Neutrophil (primary cell): ENCODE measurements at regions not wholly inside any gene's neighbourhood (a gene's known extent, or its start where the extent isn't known, plus 50 kb on each side); places are given as distances from the start of the nearest gene placed in this dataset.
"Not testable (repeated sequence)": the region's sequence is repeated elsewhere in the genome, so short reads cannot be mapped to it uniquely, and the experiment has no call there.

ENCODE experiments used
- H3K27ac ChIP-seq: fragments of 200-600 bp; sonication (generic); 2 replicates; pipeline ENCODE4 v1.5.1; 2016; ENCODE audit warnings: mild to moderate bottlenecking, moderate library complexity
- H3K27me3 ChIP-seq: fragments of 200-600 bp; sonication (generic); 2 replicates; pipeline ENCODE4 v1.6.0; 2016; ENCODE audit warnings: mild to moderate bottlenecking
- H3K36me3 ChIP-seq: fragments of 200-600 bp; sonication (generic); 2 replicates; pipeline ENCODE4 v1.5.1; 2017
- H3K4me1 ChIP-seq, 2 experiments: fragments of 200-600 bp in 1 of 2; sonication (generic) in 1 of 2; 1 replicate in 1 of 2; 2 replicates in 1 of 2; pipeline versions ENCODE4 v1.5.1 to v1.6.1; 2013 to 2016; ENCODE audit warnings: low read depth in 1 of 2, low read length in 1 of 2, mild to moderate bottlenecking in 1 of 2, moderate library complexity in 1 of 2; ENCODE audit not compliant: control insufficient read depth in 1 of 2, insufficient read depth in 1 of 2
- H3K4me3 ChIP-seq, 2 experiments: fragments of 200-600 bp in 1 of 2; sonication (generic) in 1 of 2; 1 replicate in 1 of 2; 2 replicates in 1 of 2; pipeline ENCODE4 v1.5.1; 2013 to 2016; ENCODE audit warnings: low read depth in 1 of 2, low read length in 1 of 2, mild to moderate bottlenecking in 1 of 2, moderate library complexity in 1 of 2
- H3K9me3 ChIP-seq: fragments of 200-600 bp; sonication (generic); 2 replicates; pipeline ENCODE4 v1.5.1; 2016
- TF ChIP-seq, protein P1 (sequence below): fragments of 200-600 bp; sonication (generic); IDR thresholded peaks from 2 replicates; pipeline ENCODE4 v1.5.1; 2016; ENCODE audit warnings: antibody characterized with exemption

DNA sequence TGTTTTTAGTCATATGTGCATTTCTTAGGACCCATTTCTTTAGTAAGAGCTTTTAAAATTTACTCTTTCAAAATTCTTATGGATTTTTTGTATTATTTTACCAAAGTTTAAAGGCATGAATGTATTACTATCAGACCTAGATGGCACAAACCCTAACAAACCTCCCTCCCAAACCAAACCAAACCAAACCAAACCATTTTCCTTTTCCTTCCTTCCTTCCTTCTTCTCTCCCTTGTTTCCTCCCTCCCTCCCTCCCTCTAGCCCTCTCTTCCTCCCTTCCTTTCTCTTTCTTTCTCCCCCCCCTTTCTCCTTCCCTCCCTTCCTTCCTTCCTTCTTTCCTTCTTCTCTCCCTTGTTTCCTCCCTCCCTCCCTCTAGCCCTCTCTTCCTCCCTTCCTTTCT, 1001.8 kb upstream of the CITED2 start:
- no peak overlapping the region for H3K27ac ChIP-seq
- H3K4me1 ChIP-seq: peaks cover 11 to 14% of the 10 kb centered on the region in 2 experiments
- no peaks in the 10 kb centered on the region for H3K36me3 ChIP-seq
- H3K4me3 ChIP-seq: no peak overlapping the region
- H3K9me3 ChIP-seq: no peaks in the 10 kb centered on the region
- H3K27me3 ChIP-seq: no peaks in the 10 kb centered on the region
- TF ChIP-seq, protein P1, sequence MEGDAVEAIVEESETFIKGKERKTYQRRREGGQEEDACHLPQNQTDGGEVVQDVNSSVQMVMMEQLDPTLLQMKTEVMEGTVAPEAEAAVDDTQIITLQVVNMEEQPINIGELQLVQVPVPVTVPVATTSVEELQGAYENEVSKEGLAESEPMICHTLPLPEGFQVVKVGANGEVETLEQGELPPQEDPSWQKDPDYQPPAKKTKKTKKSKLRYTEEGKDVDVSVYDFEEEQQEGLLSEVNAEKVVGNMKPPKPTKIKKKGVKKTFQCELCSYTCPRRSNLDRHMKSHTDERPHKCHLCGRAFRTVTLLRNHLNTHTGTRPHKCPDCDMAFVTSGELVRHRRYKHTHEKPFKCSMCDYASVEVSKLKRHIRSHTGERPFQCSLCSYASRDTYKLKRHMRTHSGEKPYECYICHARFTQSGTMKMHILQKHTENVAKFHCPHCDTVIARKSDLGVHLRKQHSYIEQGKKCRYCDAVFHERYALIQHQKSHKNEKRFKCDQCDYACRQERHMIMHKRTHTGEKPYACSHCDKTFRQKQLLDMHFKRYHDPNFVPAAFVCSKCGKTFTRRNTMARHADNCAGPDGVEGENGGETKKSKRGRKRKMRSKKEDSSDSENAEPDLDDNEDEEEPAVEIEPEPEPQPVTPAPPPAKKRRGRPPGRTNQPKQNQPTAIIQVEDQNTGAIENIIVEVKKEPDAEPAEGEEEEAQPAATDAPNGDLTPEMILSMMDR: no peak

- not testable (repeated sequence) for H3K4me1 ChIP-seq, H3K27me3 ChIP-seq, H3K4me3 ChIP-seq, H3K27ac ChIP-seq, H3K9me3 ChIP-seq, H3K36me3 ChIP-seq
Observed at GRCh38 chr6:140373728-140374127, 999.3 kb upstream of the CITED2 start.

GRCh38 chr6:140372064-140372463, 997.6 kb upstream of the CITED2 start:
- no peaks in the 10 kb centered on the region for H3K4me1 ChIP-seq
- H3K27ac ChIP-seq: no peak overlapping the region
- no peaks in the 10 kb centered on the region for H3K27me3 ChIP-seq
- H3K36me3 ChIP-seq: no peaks in the 10 kb centered on the region
- TF ChIP-seq, protein P1: no peak
- H3K9me3 ChIP-seq: no peaks in the 10 kb centered on the region
- no peak overlapping the region for H3K4me3 ChIP-seq

GRCh38 chr6:140370976-140371870, 996.8 kb upstream of the CITED2 start:
- Histone ChIP-seq H3K36me3 (no peaks in the 10 kb centered on the region), H3K4me3 (no peak overlapping the region), H3K27ac (no peak overlapping the region), H3K9me3 (no peaks in the 10 kb centered on the region), H3K27me3 (no peaks in the 10 kb centered on the region), H3K4me1 (no peaks in the 10 kb centered on the region)
- TF ChIP-seq, protein P1: no peak

- TF ChIP-seq, protein P1: no peak
- H3K4me1 ChIP-seq: no peaks in the 10 kb centered on the region
- no peak overlapping the region for H3K4me3 ChIP-seq
- H3K9me3 ChIP-seq: no peaks in the 10 kb centered on the region
- no peaks in the 10 kb centered on the region for H3K36me3 ChIP-seq
- no peak overlapping the region for H3K27ac ChIP-seq
- H3K27me3 ChIP-seq: no peaks in the 10 kb centered on the region
Observed at GRCh38 chr6:140370441-140370840, 996.0 kb upstream of the CITED2 start.

DNA sequence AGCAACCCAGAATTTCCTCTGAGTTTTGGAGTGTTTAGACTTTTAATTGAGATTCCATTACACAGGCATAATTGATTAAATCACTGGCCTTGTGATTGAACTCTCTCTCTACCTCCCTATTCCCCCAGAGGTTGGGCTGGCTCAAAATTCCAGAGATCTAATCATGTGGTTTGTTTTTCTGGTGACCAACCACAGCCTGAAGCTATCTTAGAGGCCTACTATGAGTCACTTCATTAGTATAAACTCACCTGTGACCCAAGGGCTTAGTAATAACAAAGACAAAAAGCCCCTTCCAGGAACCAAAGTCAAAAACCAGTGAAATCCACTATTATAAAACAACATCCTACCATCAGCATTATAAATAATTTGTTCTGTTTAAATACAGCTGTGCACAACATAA, 992.5 kb upstream of the CITED2 start:
- Histone ChIP-seq H3K9me3 (peaks cover 3% of the 10 kb centered on the region), H3K4me1 (no peaks in the 10 kb centered on the region), H3K36me3 (no peaks in the 10 kb centered on the region), H3K27ac (no peak overlapping the region), H3K27me3 (no peaks in the 10 kb centered on the region), H3K4me3 (no peak overlapping the region)
- TF ChIP-seq, protein P1: no peak
